GM04503 (cell line): ENCODE measurements at regions not wholly inside any gene's neighbourhood (a gene's known extent, or its start where the extent isn't known, plus 50 kb on each side); places are given as distances from the start of the nearest gene placed in this dataset.
A peak's percentile ranks its signal among the peaks of the same experiment; 100 is the strongest.
"Not testable (repeated sequence)": the region's sequence is repeated elsewhere in the genome, so short reads cannot be mapped to it uniquely, and the experiment has no call there.

ENCODE experiments used
- DNase-seq: peaks from one replicate; pipeline ENCODE4 v3.0.0-alpha.2; 2012; ENCODE audit warnings: low read depth

- DNase-seq, result no peak
Observed at GRCh38 chr2:120531863-120532600, 186.1 kb downstream of the INHBB start.

- DNase-seq, result no peak
Observed at GRCh38 chr2:120533625-120534024, 187.7 kb downstream of the INHBB start.

- no peak for DNase-seq
Observed at GRCh38 chr2:120534457-120534856, 188.5 kb downstream of the INHBB start.

GRCh38 chr2:120535081-120535480 lies 189.1 kb downstream of the INHBB start:
- no peak for DNase-seq

GRCh38 chr2:120536141-120536540 lies 190.2 kb downstream of the INHBB start:
- DNase-seq, result no peak

GRCh38 chr2:120538691-120539423 lies 192.9 kb downstream of the INHBB start:
- no peak for DNase-seq

GRCh38 chr2:120539424-120539936 lies 193.5 kb downstream of the INHBB start:
- DNase-seq, result no peak

- DNase-seq, result peak; percentile 92
Observed at GRCh38 chr2:120539937-120540718, 194.2 kb downstream of the INHBB start.

GRCh38 chr2:120540719-120541552 lies 194.7 kb upstream of the GLI2 start:
- no peak for DNase-seq

GRCh38 chr2:120541553-120541932 lies 194.1 kb upstream of the GLI2 start:
- no peak for DNase-seq

GRCh38 chr2:120541972-120542670 lies 193.5 kb upstream of the GLI2 start:
- no peak for DNase-seq

GRCh38 chr2:120542911-120543527 lies 192.6 kb upstream of the GLI2 start:
- no peak for DNase-seq

- no peak for DNase-seq
Observed at GRCh38 chr2:120543899-120544298, 191.8 kb upstream of the GLI2 start.

GRCh38 chr2:120544522-120544921 lies 191.1 kb upstream of the GLI2 start:
- no peak for DNase-seq

- not testable (repeated sequence) for DNase-seq
Observed at GRCh38 chr2:120545007-120545406, 190.7 kb upstream of the GLI2 start.

- DNase-seq, result no peak
Observed at GRCh38 chr2:120545521-120546047, 190.1 kb upstream of the GLI2 start.

- peak; percentile 87 for DNase-seq
Observed at GRCh38 chr2:120546048-120546864, 189.4 kb upstream of the GLI2 start.

GRCh38 chr2:120546865-120547390 lies 188.7 kb upstream of the GLI2 start:
- DNase-seq, result no peak

- no peak for DNase-seq
Observed at GRCh38 chr2:120547662-120548061, 188.0 kb upstream of the GLI2 start.
